Activated B cell treated with CpG ODN at 0.5 μM for 24 hours (primary cell): ENCODE measurements at regions not wholly inside any gene's neighbourhood (a gene's known extent, or its start where the extent isn't known, plus 50 kb on each side); places are given as distances from the start of the nearest gene placed in this dataset.

Source experiments
- ATAC-seq: fragments of 200-7000 bp; cut with Tn5 transposase; one replicate; pipeline ENCODE4 v1.10.0; 2021; ENCODE audit warnings: low read depth, mild to moderate bottlenecking, moderate library complexity
- CTCF ChIA-PET: fragments of 350-600 bp; sonication (Branson Sonifier 250); formaldehyde crosslinking; loops from one replicate; lab custom pipeline; 2021; ENCODE audit warnings: antibody characterized with exemption; lab: Charles Lee
- POLR2A ChIA-PET: fragments of 350-600 bp; sonication (Branson Sonifier 250); formaldehyde crosslinking; loops from one replicate; lab custom pipeline; 2021; ENCODE audit warnings: antibody characterized with exemption; lab: Charles Lee
- DNase-seq: peaks from one replicate; pipeline ENCODE4 v3.0.0; 2022
- H3K27ac Mint-ChIP-seq: one replicate; pipeline ENCODE4 v1.8.0; 2020; ENCODE audit warnings: mixed read lengths
- H3K27me3 Mint-ChIP-seq: one replicate; pipeline ENCODE4 v1.8.0; 2021; ENCODE audit warnings: mixed read lengths
- H3K36me3 Mint-ChIP-seq: one replicate; pipeline ENCODE4 v1.8.0; 2021; ENCODE audit warnings: low read depth, mixed read lengths
- H3K4me1 Mint-ChIP-seq: one replicate; pipeline ENCODE4 v1.8.0; 2021; ENCODE audit warnings: mixed read lengths
- H3K4me3 Mint-ChIP-seq: one replicate; pipeline ENCODE4 v1.8.0; 2020; ENCODE audit warnings: mild to moderate bottlenecking, mixed read lengths
- H3K9me3 Mint-ChIP-seq: one replicate; pipeline ENCODE4 v1.8.0; 2020; ENCODE audit warnings: mixed read lengths
- CTCF ChIP-seq: fragments of 200-600 bp; IDR thresholded peaks from one replicate; pipeline ENCODE4 v1.8.0; 2022; ENCODE audit warnings: antibody characterized with exemption, mild to moderate bottlenecking
- intact Hi-C: fragments of 100-400 bp; cut with micrococcal nuclease; formaldehyde crosslinking; loops from one replicate; pipeline ENCODE4 v1.15.1; 2024

GRCh38 chr11:127052404-127052803 is 51.8 kb upstream of the KIRREL3 start:
- no peaks in the 10 kb centered on the region for H3K4me1 Mint-ChIP-seq
- CTCF ChIA-PET, result no interaction called here
- POLR2A ChIA-PET, result no interaction called here

More at GRCh38 chr11:127052404-127052803, 51.8 kb upstream of the KIRREL3 start:
- no peak overlapping the region for H3K4me3 Mint-ChIP-seq
- no peak overlapping the region for H3K27ac Mint-ChIP-seq
- intact Hi-C loops, result no loop called here
- ATAC-seq, result no peak
- H3K36me3 Mint-ChIP-seq, result no peaks in the 10 kb centered on the region
- H3K9me3 Mint-ChIP-seq, result no peaks in the 10 kb centered on the region
- no peaks in the 10 kb centered on the region for H3K27me3 Mint-ChIP-seq
- no peak for TF ChIP-seq CTCF
- no peak for DNase-seq
